ENCODE measurements at regions not wholly inside any gene's neighbourhood (a gene's known extent, or its start where the extent isn't known, plus 50 kb on each side); places are given as distances from the start of the nearest gene placed in this dataset.

DNA sequence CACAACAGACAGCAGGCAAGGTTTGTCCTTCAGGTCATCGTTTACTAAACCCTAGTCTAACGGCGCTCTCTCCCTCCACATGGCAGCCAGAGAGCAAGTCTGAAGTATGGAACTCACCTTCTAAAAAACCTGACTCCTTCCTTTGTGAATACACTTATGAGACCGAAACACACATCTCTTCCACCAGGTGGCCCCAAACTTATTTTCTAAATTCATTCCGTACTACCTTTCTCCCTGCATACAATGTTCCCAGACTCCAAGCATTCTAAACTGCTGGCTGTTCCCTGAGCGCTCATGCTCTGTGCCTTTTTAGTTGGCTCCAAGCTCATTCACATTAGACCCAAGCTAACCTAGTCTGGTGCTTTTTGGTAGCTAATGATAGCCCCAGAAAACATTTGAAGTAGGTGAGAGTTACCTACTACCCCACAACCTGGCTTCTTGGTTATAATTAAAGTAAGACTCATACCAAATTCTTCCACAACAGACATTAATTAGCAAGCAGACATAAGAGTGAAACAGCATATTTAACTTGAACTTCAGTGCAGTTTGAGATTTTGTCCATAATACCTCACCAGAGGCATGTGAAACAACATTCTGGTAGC is 67.6 kb upstream of the DCLK2 start:
- peak; percentile 64 for TF ChIP-seq CTCF (IDR thresholded peaks at IDR 0.05)
- TF ChIP-seq ZFX (IDR thresholded peaks at IDR 0.05; ENCODE audit: borderline replicate concordance), result no peak

Measured in 22Rv1 (cell line).